ENCODE measurements at regions not wholly inside any gene's neighbourhood (a gene's known extent, or its start where the extent isn't known, plus 50 kb on each side); places are given as distances from the start of the nearest gene placed in this dataset.

DNA sequence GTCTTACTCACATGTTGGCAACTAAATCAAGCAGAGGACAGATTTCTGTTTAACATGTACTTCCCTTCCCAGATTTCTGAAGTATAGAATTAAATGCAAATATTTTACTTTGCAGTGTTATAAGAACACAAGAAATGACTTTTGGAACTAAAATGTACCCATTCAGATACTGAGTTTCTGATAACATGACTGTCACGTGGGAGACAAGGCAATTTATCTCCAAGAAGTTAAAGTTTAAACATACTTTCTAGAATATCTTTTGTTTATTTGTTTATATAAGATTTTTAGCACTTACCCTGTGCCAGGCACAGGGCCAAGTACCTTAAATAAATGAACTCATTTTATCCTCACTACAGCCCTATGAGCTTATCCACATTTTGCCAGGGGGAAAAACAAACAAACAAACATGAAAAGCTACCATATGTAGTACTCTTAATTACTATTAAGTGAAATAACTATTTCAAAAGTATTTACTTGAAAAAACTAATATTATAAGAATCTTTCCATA is 807.1 kb upstream of the KCND2 start:
- no peaks in the 10 kb centered on the region for H3K4me1 ChIP-seq (ENCODE audit: control insufficient read depth in 1 of 2, insufficient read depth in 1 of 2, low read depth in 1 of 2, low read length in 1 of 2)
- TF ChIP-seq, protein P1, sequence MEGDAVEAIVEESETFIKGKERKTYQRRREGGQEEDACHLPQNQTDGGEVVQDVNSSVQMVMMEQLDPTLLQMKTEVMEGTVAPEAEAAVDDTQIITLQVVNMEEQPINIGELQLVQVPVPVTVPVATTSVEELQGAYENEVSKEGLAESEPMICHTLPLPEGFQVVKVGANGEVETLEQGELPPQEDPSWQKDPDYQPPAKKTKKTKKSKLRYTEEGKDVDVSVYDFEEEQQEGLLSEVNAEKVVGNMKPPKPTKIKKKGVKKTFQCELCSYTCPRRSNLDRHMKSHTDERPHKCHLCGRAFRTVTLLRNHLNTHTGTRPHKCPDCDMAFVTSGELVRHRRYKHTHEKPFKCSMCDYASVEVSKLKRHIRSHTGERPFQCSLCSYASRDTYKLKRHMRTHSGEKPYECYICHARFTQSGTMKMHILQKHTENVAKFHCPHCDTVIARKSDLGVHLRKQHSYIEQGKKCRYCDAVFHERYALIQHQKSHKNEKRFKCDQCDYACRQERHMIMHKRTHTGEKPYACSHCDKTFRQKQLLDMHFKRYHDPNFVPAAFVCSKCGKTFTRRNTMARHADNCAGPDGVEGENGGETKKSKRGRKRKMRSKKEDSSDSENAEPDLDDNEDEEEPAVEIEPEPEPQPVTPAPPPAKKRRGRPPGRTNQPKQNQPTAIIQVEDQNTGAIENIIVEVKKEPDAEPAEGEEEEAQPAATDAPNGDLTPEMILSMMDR (IDR thresholded peaks at IDR 0.05), result no peak

DNA sequence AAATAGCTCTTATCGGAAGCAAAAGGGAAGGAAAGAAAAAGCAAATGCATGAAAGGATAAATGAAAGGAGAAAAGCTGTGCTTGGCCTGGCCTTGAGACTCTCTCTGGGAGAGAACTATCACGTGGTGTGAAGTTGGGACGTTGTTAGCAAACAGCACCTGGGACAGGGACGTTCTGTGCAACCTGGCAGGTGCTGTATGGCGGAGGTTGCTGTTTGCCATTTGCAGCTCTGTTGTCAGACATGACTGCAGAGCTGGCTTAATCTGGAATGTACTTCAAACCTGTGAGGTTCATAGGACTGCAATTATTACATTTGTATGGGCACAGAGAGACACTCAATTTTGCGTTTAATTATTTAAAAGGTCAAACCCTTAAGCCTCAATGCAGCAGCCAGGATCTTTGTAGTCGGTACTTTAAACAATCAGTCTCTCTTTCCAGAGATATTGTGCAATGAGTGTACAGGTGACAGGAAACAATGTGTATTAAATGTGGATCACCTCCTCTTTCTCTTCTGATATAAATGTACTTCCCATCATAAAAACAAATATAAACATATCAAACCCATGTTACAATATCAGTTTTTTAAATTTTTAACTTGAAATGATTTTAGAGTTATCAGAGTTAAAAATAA is 800.5 kb upstream of the KCND2 start:
- Histone ChIP-seq H3K27ac (no peak overlapping the region), H3K36me3 (no peaks in the 10 kb centered on the region), H3K27me3 (no peaks in the 10 kb centered on the region), H3K9me3 (no peaks in the 10 kb centered on the region), H3K4me1 (ENCODE audit: control insufficient read depth in 1 of 2, insufficient read depth in 1 of 2, low read depth in 1 of 2, low read length in 1 of 2) (no peaks in the 10 kb centered on the region), H3K4me3 (ENCODE audit: low read depth in 1 of 2, low read length in 1 of 2) (no peak overlapping the region)
- TF ChIP-seq, protein P1 (IDR thresholded peaks at IDR 0.05), result no peak

More for the DNA sequence above, 807.1 kb upstream of the KCND2 start:
- H3K27ac ChIP-seq, result no peak overlapping the region
- no peak overlapping the region for H3K4me3 ChIP-seq (ENCODE audit: low read depth in 1 of 2, low read length in 1 of 2)
- no peaks in the 10 kb centered on the region for H3K9me3 ChIP-seq
- no peaks in the 10 kb centered on the region for H3K27me3 ChIP-seq
- no peaks in the 10 kb centered on the region for H3K36me3 ChIP-seq

DNA sequence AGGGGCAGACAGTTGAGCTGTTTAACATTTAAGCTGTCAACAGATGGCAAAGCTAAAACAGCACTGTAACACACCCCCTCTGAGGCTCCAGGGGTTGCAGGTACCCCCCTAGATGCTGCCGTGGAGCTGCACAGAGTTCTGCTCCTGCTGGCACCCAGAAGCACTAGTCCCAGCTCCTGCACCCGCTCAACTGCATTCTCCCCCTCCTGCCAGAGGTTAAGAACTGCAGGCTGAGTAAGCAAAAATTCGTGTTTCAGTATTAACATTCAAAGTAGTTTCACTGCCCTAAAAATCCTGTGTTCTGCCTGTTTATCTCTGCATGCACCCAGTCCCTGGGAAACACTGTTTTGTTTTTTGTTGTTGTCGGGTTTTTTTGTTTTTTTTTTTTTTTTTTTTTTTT is 790.8 kb upstream of the KCND2 start:
- Histone ChIP-seq H3K4me1 (ENCODE audit: control insufficient read depth in 1 of 2, insufficient read depth in 1 of 2, low read depth in 1 of 2, low read length in 1 of 2) (no peaks in the 10 kb centered on the region), H3K27me3 (no peaks in the 10 kb centered on the region), H3K27ac (no peak overlapping the region), H3K36me3 (no peaks in the 10 kb centered on the region), H3K9me3 (no peaks in the 10 kb centered on the region), H3K4me3 (ENCODE audit: low read depth in 1 of 2, low read length in 1 of 2) (no peak overlapping the region)
- TF ChIP-seq, protein P1 (IDR thresholded peaks at IDR 0.05), result no peak

DNA sequence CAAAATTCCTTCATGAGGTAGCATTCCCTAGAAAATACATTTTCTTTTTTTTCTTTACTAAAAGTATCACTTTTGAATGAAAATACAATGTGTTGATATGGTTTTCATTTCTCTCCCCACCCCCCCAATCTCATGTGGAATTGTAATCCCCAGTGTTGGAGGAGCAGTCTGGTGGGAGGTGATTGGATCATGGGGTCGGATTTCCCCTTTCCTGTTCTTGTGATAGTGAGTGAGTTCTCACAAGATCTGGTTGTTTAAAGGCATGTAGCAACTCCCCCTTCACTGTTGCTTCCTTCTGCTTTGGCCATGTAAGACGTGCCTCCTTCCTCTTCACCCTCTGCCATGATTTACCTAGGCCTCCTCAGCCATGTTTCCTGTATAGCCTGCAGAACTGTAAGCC is 790.3 kb upstream of the KCND2 start:
- no peak overlapping the region for H3K27ac ChIP-seq
- H3K9me3 ChIP-seq, result no peaks in the 10 kb centered on the region
- H3K4me1 ChIP-seq (ENCODE audit: control insufficient read depth in 1 of 2, insufficient read depth in 1 of 2, low read depth in 1 of 2, low read length in 1 of 2), result no peaks in the 10 kb centered on the region
- H3K4me3 ChIP-seq (ENCODE audit: low read depth in 1 of 2, low read length in 1 of 2), result no peak overlapping the region
- no peaks in the 10 kb centered on the region for H3K27me3 ChIP-seq
- TF ChIP-seq, protein P1 (IDR thresholded peaks at IDR 0.05), result no peak
- no peaks in the 10 kb centered on the region for H3K36me3 ChIP-seq

DNA sequence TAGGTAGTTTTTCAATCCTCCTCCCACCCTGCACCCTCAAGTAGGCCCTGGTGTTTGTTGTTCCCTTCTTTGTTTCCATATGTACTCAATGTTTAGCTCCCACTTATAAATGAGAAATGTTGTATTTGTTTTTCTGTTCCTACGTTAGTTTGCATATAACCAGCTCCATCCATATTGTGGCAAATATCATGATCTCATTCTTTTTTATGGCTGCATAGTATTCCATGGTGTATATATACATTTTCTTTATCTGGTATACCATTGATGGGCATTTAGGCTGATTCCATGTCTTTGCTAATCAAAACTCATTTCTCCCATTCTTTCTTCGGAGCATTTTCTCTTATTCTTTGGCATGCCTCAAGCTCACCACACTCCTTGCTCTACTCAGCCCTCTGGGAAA is 789.6 kb upstream of the KCND2 start:
- H3K27me3 ChIP-seq, result no peaks in the 10 kb centered on the region
- TF ChIP-seq, protein P1 (IDR thresholded peaks at IDR 0.05), result no peak
- H3K4me3 ChIP-seq (ENCODE audit: low read depth in 1 of 2, low read length in 1 of 2), result no peak overlapping the region
- no peaks in the 10 kb centered on the region for H3K9me3 ChIP-seq
- no peaks in the 10 kb centered on the region for H3K4me1 ChIP-seq (ENCODE audit: control insufficient read depth in 1 of 2, insufficient read depth in 1 of 2, low read depth in 1 of 2, low read length in 1 of 2)
- no peaks in the 10 kb centered on the region for H3K36me3 ChIP-seq
- H3K27ac ChIP-seq, result no peak overlapping the region

All from neutrophil (primary cell).